ENCODE measurements at regions not wholly inside any gene's neighbourhood (a gene's known extent, or its start where the extent isn't known, plus 50 kb on each side); places are given as distances from the start of the nearest gene placed in this dataset.

DNA sequence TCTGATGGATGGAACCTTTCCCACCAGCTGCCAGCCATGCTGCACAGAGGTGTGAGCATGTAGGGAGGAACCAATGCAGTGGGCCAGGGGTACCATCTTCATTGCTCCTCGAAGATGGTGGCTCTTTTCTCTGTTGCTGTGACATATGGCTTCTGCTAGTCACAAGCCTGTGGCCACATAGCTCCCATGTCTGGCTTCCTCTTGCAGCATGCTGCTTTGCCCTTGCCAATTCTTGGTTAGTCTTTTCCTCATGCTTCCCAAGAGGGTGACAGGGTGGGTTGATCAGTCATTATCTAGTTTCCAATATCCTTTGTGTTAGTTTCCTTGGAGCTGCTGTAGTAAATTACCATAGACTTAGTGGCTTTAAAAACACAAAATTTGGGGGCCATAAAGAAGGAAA, 123.4 kb downstream of the ETS2 start:
- peak; percentile 70 to 82 (median 78) for DNase-seq

DNA sequence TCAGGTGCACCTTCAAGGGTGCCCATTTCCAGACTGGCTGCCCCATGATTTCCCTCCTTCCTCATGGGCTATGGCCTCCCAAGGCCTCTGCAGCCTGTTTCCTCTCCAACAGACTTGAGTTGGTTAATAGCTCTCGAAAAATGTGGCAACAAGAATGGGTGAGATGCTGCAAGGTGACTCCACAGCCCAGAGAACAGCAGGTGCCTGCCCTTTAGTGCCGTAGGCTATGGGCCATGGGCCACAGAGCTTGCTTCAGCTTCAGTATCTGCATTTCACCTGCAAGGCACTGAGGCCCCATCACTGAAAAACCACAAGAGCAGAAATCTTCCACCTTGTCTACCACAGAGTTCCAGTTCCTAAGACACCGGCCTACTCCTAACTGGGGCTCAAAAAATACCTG, 122.0 kb downstream of the ETS2 start:
- no peak for DNase-seq

DNA sequence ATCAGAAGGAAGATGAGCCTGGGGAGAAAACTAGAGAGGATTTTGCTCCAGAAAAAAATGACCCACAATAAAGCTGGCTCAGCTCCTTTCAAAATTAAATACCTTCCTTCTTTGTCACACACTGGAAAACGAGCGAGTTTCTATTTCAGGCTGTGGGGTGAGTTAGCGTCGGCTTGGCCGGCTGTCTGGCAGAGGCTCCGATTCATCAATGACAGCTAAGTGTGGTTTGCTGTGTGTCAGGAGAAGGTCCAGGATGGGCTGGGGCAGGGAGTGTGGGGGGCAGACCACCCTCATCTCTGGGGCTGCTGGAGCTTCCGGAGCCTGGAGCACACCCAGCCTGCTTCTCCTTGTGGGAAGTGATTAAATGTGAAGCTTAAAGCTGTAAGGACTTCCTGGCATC, 120.2 kb downstream of the ETS2 start:
- DNase-seq, result peak; percentile 48 to 73 (median 62)

DNA sequence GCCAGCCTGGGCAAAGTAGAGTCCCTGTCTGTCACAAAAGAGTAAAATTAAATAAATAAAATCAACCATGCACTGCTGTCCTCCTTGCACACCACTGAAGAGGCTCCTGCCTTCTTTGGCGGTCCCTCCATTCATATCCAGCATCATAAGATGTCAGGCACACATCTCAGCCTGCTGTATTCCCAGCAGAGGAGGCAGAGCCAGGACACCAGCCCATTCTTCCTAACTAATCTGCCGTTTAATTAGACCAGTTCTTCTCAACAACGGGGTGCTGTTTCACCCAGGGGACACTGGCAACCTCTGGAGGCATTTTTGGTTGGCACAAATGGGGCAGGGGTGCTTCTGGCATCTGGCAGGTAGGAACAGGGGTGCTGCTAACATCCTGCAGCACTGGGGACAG, 119.7 kb downstream of the ETS2 start:
- DNase-seq, result no peak

DNA sequence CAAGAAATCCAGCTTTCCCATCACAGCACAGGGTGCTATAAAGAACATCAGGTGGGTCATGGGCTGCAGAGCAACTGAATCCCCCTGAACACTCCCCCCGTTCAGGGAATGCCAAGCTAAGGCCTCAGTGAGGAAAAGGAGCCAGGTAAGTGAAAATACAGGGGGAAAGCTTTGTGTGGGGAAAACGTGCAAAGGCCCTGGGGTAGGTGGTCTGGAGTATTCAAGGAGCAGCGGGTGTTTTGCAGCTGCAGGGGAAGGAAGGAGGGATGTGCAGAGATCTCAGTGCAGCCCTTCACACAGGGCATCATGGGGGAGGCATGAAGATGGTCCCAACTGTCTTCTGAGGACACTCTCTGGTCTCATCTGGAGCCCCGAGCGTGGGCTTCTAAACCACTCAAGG, 119.2 kb downstream of the ETS2 start:
- DNase-seq, result no peak

DNA sequence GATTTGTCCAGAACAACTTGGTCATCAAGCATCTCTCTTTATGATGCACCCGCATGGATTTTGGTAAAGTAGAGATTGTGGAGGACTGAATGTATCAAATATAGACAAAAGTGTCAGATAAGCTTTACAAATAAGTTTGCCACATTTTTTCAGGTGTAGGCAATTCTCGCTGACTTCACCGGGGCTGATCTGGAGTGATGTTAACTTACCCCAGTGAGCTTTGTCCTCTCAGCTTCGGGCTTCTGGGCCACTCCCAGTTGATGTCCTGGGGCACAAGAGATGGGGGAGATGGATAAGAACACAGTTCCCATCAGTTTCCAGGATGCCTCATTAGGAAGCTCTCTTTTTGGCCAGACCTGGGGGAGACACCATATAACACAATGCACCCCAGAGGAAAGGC, 117.7 kb downstream of the ETS2 start:
- no peak for DNase-seq

DNA sequence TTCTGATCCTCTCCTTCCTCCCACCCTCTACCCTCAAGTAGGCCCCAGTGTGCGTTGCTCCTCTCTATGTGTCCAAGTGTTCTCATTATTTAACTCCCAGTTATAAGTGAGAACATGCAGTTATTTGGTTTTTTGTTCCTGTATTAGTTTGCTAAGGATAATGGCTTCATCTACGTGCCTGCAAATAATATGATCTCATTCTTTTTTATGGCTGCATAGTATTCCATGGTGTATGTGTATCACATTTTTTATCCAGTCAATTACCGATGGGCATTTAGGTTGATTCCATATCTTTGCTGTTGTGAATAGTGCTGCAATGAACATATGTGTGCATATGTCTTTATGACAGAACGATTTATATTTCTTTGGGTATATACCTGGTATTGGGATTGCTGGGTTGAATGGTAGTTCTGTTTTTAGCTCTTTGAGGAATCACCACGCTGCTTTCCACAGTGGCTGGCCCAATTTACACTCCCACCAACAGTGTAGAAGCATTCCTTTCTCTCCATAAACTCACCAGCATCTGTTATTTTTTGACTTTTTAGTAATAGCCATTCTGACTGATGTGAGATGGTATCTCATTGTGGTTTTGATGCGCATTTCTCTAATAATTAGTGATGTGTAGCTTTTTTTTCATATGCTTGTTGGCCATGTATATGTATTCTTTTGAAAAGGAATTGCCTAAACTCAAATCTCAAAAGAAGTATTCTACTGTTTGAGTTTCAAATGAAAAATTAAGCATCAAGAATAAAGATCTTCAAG, 116.9 kb downstream of the ETS2 start:
- no peak for DNase-seq

DNA sequence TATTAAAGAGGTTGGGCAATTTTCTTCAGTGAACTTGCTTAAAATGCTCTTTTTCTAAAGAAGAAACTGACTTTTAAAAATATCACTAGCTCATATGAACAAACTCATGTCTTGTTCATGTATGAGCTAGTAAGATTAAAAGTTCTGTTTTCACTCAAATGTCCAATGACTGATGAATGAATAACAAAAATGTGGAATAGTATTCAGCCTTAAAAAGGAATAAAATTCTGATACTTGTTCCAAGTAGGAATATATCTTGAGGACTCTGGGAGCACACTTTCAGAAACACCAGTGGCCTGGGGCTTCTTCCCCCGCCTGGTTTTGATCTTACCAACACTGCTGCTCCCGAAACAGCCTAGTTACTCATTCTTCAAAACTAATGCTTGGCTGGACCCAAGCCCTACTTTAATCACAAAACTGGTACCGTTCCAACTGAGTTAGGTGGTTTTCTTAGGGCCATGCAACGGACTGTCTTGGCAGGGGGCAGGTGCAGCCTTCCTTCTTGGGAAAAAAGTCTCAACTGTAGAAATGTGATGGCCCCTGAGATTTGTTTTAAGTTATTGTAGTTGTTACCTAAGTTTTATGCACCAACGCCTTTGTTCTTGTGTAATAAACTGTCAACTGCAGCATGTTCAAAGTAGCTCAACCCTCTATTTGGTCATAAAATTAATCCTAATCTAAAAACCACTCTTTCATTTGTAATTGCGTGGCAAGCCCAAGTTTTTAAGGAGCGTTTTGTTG, 116.0 kb downstream of the ETS2 start:
- DNase-seq, result no peak

DNA sequence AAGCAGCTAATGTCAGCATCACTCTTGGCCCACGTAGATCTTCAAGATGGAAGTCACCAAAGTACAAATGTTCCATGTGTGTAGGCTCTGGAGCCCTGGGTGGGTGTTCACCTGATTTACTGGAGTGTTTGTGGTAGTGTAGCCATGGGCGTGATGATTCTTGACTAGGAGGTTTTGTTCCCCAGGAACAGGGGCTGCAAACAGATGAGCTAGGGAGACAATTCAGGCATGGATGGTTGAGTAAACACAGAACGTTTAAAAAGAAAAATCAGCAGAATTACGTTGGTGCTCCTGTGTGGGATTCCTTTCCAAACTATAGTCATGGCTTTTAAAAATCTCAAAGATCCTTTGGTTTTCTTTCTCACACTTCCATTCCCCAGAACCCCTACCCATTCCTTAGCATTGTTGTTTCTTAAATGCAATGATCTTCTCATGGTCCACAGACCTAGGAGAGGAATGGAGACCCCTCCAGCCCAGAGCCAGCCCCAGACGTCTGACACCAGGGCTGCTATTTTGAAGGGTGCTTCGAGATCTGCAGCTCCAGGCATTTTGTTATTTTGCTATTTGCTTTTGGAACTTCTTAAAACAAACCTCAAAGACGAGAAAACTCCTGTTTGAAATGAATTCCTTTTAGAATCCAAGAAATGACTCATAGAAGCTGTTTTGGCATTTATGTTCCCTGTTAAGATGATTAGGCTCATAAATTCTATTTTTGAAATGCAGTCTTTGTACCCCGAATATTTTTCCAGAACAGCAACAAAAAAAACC, 115.1 kb downstream of the ETS2 start:
- DNase-seq, result no peak

DNA sequence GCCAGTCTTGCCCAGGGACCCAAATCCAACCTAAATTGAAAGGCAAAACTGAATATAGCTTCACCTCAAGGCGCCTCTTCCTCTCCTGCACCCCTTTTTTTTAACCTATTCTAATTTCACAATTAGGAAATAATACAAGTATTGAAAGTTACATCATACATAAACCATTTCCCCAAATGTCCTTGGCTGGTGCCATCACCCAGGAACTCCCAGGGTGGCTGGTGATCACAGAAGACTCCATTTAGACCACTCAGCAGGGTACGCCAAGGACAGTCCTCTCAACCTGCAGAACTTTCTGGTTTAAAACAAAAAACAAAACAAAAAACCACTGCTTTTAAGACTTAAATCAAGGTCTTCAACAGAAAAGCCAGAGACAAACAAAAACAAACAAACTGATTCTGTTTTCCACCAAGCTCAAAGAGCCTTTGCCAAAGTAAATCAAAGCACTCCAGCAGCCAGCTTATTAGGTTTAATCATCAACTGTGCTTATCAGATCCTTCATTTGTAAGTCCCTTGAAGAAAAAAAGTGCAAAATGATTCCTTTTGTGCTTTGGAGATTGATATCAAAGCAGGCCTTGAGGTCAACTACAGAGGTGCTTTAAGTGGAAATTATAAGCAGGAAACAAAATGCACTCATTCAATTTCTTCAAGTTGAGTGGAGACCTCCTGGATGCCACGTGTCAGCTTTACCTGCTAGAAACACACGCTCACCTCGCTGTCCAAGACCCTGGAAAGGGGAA, 113.0 kb downstream of the ETS2 start:
- DNase-seq, result peak in 3 of 4 experiments; percentile 40 to 52 (median 46)

DNA sequence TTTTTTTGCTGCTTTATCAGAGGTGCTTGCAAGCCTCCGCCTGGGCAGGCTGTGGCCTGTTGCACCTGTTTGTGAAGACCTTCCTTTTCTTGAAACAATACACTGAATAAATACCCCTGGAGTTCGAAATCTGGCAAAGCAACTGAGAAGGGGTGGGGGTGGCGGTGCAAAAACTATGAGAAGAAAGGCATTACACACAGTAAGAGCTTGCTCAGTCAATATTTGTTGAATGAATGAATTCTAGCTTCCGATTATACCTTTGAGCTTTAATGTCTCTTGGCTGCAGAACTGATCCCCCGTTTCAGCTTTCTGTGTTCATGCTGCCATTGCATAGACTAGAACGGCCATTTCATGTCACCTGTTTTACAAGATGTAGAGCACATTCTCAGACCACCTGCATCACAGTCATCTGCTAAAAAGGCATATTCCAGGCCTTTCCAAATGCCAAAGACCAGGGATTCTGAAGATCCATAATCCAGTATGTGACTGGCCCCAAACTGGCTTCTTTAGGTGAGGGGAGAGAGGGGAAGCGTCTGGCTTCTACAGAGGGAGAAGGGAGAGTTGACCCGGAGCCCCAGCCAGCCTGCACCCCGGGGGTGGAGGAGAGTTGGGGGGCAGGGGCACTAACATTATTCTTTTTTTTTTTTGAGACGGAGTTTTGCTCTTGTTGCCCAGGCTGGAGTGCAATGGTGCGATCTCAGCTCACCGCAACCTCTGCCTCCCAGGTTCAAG, 111.5 kb downstream of the ETS2 start:
- no peak for DNase-seq

DNA sequence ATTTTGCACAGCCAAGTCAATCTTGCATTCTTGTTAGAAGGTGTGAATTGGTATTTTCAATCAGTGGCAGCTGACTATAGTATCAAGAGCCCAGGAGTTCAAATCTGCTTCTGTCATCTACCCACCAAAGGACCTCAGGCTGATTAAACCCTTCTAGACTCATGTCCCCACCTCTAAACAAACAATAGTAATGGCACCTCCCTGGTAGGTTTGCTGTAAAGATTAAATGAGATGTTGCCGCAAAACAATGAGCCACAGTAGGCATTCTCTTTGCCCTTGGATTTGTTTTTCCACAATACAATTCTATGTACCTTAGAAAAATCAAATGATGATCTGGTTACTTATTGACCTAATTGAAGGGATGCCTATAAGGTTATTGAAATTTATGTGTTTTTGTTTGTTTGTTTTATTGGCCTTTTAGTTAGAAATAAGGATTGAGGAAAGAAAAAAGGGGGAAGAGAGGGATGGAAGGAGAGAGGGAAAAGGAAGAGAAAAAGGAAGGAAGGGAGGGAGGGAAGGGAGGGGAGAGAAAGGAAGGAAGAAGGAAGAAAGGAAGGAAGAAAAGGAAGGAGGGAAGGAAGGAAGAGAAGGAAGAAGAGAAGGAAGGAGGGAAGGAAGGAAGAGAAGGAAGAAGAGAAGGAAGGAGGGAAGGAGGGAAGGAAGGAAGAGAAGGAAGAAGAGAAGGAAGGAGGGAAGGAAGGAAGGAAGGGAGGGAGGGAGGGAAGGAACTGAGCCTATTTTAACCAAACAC, 110.7 kb downstream of the ETS2 start:
- DNase-seq, result no peak

DNA sequence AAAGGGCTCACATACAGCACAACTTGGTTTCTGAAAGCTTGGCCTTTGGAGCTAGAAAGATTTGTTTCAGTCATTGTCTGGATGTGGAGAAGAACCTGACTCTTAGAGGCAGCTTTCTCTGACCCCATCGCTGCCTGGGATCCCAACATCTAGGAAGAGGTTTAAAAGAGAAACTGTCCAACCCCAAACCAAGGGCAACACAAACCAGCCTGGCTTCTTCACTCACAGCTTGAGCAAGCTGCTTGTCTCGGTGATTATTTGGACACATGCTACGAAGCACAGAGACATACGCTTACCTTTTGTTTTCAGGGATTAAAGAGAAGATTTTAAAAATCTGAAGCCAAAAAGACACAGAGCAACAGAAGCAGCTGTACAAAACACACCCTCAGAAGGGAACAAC, 109.8 kb downstream of the ETS2 start:
- no peak for DNase-seq

DNA sequence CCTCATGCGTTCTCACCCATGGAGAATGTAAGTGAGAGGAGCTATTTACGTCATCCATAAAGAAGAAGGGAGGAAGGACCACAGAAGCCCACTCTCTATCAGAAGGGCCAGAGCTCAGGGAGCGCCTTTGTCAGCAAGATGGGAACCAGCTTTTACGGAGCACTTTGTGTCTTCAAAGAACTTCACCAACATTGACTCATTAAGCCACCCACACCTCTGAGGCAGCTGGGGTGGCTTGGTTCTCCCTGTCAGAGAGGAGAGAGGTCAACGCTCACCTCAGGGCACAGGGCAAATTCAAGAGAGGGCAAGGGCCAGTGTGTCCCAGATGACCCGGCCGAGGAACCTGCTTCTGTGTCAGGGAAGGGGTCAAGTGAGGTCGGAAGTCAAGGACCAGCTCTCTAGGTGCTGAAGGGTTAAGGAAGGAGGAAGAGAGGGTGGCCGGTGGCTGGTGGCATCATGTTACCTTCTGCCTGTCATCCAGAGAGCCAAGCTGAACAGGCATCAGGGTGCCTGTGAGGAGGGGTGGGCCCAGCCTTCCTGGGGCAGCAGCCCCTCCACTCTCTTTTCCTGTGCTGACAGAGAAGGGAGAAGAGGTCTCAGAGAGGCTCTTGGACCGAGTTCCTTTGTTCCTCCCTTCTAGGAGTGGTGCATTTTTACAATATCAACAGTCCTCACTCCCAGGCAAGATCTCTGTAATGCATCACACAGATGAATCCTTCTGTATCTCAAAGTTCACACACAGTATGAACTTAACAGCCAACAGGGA, 109.0 kb downstream of the ETS2 start:
- DNase-seq, result peak; percentile 47 to 73 (median 64)

DNA sequence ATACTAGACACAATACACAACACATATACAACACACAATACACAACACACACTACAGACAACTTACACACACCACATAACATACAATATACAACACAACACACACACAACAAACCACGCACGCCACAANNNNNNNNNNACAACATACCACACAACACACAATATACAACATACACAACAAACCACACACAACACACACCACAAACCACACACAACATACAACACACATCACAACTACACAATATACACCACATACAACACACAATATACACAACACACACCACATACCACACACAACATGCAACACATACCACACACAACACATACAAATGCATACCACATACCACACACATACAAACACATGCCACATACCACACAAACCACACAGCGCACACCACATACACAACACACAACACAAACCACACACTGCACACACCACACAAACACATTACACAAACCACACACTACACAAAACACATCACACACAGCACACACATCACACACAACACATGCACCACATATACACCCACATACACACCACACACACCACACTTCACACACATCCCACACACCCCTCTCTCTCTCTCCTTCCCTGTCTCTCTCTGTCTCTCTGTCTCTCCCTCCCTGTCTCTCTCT, 108.3 kb downstream of the ETS2 start:
- no peak for DNase-seq

DNA sequence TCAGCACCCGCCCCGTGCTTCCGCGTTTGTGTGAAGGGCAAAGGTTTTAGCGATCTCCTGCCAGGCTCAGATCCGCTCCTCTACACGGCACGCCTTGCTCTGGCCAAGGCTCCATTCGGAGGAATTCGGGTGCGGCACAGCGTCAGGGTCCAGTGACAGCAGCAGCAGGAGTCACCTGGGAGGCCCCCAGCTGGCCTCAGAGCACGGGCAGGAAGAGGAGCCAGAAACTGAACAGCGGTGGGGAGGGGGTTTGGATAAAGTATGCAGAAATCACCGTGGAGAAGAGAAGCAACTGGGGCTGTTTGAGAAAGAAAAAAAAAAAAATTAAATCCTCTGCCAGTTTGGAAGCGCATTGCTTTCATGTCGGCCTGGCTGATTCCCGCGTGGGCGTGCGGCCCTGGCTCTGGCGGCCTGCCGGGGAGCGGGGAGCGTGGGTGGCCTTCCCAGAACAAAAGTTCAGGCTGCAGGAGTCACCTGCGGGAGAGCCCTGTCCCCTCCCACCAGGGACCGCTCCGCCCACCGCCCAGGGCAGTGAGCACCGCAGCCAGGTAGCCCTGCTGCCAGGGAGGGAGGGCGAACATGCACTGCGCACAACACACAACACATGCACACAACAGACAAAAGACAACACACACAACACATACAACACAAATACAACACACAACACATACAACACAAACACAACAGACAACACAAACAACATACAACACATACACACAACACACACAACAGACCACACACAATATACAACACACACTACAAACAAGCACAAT, 107.6 kb downstream of the ETS2 start:
- peak; percentile 49 to 71 (median 59) for DNase-seq

DNA sequence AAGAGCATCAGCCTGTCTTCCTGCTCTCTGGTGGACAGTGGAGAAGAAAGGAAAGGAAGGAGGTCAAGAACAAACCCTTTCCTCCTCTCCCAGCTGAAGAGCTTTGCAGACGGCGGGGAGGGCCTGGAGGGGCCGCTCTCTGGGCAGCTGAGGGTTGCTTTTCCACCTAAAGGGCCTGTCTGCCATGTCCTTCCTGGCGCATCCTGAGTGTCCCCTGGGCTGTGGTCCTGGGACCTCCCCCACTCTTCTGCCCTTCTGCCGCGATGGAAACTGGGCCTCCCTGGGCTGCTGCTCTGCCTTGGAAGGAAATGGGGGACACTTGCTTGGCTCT, 107.0 kb downstream of the ETS2 start:
- DNase-seq, result no peak

DNA sequence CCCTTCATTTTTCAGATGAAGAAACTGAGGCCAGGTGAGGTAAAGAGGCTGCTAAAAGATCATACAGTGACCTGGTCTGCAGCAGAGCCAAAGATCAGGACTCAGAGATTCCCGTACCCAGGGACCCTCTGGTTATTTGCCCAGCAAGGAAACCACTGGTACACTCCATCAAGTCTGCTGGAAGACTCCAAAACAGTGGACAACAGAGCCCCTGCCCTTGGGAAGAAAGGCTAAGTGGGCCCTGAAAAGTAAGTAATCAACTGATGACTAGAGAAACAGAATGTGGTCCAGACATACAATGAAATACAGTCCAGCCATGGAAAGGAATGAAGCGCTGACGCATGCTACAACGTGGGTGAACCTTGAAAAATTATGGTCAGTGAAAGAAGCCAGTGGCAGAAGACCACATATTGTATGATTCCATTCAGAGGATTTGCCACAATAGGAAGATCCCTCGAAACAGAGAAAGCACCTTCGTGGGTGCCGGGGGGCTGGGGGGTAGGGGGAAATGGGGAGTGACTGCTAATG, 106.4 kb downstream of the ETS2 start:
- no peak for DNase-seq

DNA sequence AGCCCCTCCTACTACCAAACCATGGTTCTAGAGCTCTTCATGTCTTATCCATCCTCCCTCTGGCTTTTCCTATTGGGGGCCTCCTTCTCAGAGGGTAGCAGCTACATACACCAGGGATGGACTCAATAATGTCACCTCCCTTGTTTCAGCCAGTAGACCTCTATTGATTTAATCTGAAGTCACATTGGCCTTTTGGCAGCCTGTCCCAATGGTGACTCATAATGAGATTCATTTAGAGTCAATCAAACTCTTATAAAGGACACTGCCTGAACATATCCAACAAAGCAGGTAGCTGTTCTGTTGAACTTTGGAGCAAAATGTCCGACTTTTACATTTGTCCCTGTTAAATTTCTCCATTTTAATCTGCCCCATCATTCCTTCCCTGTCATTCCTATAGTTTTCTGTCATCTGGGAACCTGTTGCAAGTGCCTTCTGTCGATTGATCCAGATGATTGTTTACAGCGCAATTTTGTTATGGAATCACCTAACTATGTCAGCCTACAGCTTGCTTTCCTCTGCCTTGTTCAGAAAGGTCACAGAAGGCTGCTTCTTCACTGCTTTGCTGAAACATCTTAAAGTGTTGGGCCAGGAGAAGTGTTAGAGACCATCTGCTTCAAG, 105.9 kb downstream of the ETS2 start:
- DNase-seq, result no peak

Data from suppressor macrophage (primary cell).